Peyer's patch (tissue), 4 donors: ENCODE measurements at regions not wholly inside any gene's neighbourhood (a gene's known extent, or its start where the extent isn't known, plus 50 kb on each side); places are given as distances from the start of the nearest gene placed in this dataset.
"Not testable (repeated sequence)": the region's sequence is repeated elsewhere in the genome, so short reads cannot be mapped to it uniquely, and the experiment has no call there.

Experiments used
- DNase-seq, 3 donors: peaks; one replicate each; pipeline ENCODE4 v3.0.0-alpha.2; 2017 to 2019
- H3K27ac ChIP-seq, 4 donors: fragments of 200-600 bp; sonication (generic); one replicate each; pipeline ENCODE4 v1.5.1; 2016 to 2019
- H3K27me3 ChIP-seq, 2 donors: fragments of 200-600 bp; sonication (generic); one replicate each; pipeline ENCODE4 v1.5.1; 2019
- H3K36me3 ChIP-seq, 3 donors: fragments of 200-600 bp; sonication (generic); one replicate each; pipeline ENCODE4 v1.5.1; 2016 to 2019
- H3K4me1 ChIP-seq, 4 donors: fragments of 200-600 bp; sonication (generic); one replicate each; pipeline ENCODE4 v1.5.1; 2016 to 2019
- H3K4me3 ChIP-seq, 4 donors: fragments of 200-600 bp; sonication (generic); 1 replicate in 3 of 4; 2 replicates in 1 of 4; pipeline ENCODE4 v1.5.1; 2016 to 2019; ENCODE audit warnings: mild to moderate bottlenecking in 1 of 4
- H3K9me3 ChIP-seq, 4 donors: fragments of 200-600 bp; sonication (generic); one replicate each; pipeline ENCODE4 v1.5.1; 2016 to 2019; ENCODE audit warnings: mild to moderate bottlenecking in 1 of 4
- CTCF ChIP-seq, 6 experiments: fragments of 450-650 bp in 4 of 6; fragments of 200-600 bp in 2 of 6; sonication (generic) in 1 of 6; IDR thresholded peaks; one replicate each; pipeline ENCODE4 v1.5.1; 2017 to 2019; ENCODE audit warnings: antibody characterized with exemption in 6 of 6, mild to moderate bottlenecking in 3 of 6, moderate library complexity in 1 of 6
- POLR2A ChIP-seq, 2 donors: fragments of 450-650 bp; IDR thresholded peaks; one replicate each; pipeline ENCODE4 v1.5.1; 2017; ENCODE audit warnings: antibody characterized with exemption in 2 of 2, mild to moderate bottlenecking in 2 of 2, moderate library complexity in 2 of 2

- H3K27ac ChIP-seq, result no peak overlapping the region
- H3K27me3 ChIP-seq, result no peaks in the 10 kb centered on the region
- TF ChIP-seq POLR2A (IDR thresholded peaks at IDR 0.05) (no peak), CTCF (IDR thresholded peaks at IDR 0.05) (no peak)
- H3K9me3 ChIP-seq, result no peaks in the 10 kb centered on the region
- H3K4me1 ChIP-seq, result no peaks in the 10 kb centered on the region
- no peak overlapping the region for H3K4me3 ChIP-seq
- no peaks in the 10 kb centered on the region for H3K36me3 ChIP-seq
- DNase-seq, result no peak
These were observed 133.6 kb upstream of the TUT7 start for GRCh38 chr9:86487838-86488233.

- DNase-seq, result no peak
- Histone ChIP-seq H3K9me3 (no peaks in the 10 kb centered on the region), H3K36me3 (no peaks in the 10 kb centered on the region), H3K4me3 (no peak overlapping the region), H3K27ac (no peak overlapping the region), H3K4me1 (no peaks in the 10 kb centered on the region), H3K27me3 (no peaks in the 10 kb centered on the region)
- TF ChIP-seq POLR2A (IDR thresholded peaks at IDR 0.05) (no peak), CTCF (IDR thresholded peaks at IDR 0.05) (peak in 4 of 6 experiments; percentile 37 to 48 (median 42))
These were observed 133.0 kb upstream of the TUT7 start for GRCh38 chr9:86486891-86487837.

- no peak for DNase-seq
- Histone ChIP-seq H3K4me3 (no peak overlapping the region), H3K36me3 (no peaks in the 10 kb centered on the region), H3K4me1 (no peaks in the 10 kb centered on the region), H3K27me3 (no peaks in the 10 kb centered on the region), H3K27ac (no peak overlapping the region), H3K9me3 (no peaks in the 10 kb centered on the region)
- no peak for TF ChIP-seq CTCF (IDR thresholded peaks at IDR 0.05)
- no peak for TF ChIP-seq POLR2A (IDR thresholded peaks at IDR 0.05)
These were observed 131.1 kb upstream of the TUT7 start for GRCh38 chr9:86485359-86485758.

GRCh38 chr9:86483496-86483895 lies 129.3 kb upstream of the TUT7 start:
- Histone ChIP-seq H3K27me3 (no peaks in the 10 kb centered on the region), H3K36me3 (no peaks in the 10 kb centered on the region), H3K9me3 (no peaks in the 10 kb centered on the region), H3K4me3 (no peak overlapping the region), H3K27ac (no peak overlapping the region), H3K4me1 (no peaks in the 10 kb centered on the region)
- DNase-seq, result no peak
- no peak for TF ChIP-seq POLR2A (IDR thresholded peaks at IDR 0.05)
- no peak for TF ChIP-seq CTCF (IDR thresholded peaks at IDR 0.05)

GRCh38 chr9:86481466-86481865 lies 127.3 kb upstream of the TUT7 start:
- no peaks in the 10 kb centered on the region for H3K27me3 ChIP-seq
- no peak for DNase-seq
- no peaks in the 10 kb centered on the region for H3K9me3 ChIP-seq
- TF ChIP-seq CTCF (IDR thresholded peaks at IDR 0.05) (no peak), POLR2A (IDR thresholded peaks at IDR 0.05) (no peak)
- H3K4me3 ChIP-seq, result no peak overlapping the region
- H3K4me1 ChIP-seq, result no peaks in the 10 kb centered on the region
- H3K27ac ChIP-seq, result no peak overlapping the region
- H3K36me3 ChIP-seq, result no peaks in the 10 kb centered on the region

GRCh38 chr9:86475255-86475654 lies 121.0 kb upstream of the TUT7 start:
- not testable (repeated sequence) for H3K4me1 ChIP-seq

More at GRCh38 chr9:86475255-86475654, 121.0 kb upstream of the TUT7 start:
- H3K27me3 ChIP-seq, H3K36me3 ChIP-seq, DNase-seq, H3K9me3 ChIP-seq, H3K27ac ChIP-seq, H3K4me3 ChIP-seq: not testable (repeated sequence)
